ENCODE measurements at regions not wholly inside any gene's neighbourhood (a gene's known extent, or its start where the extent isn't known, plus 50 kb on each side); places are given as distances from the start of the nearest gene placed in this dataset.

GRCh38 chr3:195003893-195004289 lies 267.1 kb downstream of the XXYLT1 start:
- H3K27ac ChIP-seq (ENCODE audit: low read length), result no peak overlapping the region

DNA sequence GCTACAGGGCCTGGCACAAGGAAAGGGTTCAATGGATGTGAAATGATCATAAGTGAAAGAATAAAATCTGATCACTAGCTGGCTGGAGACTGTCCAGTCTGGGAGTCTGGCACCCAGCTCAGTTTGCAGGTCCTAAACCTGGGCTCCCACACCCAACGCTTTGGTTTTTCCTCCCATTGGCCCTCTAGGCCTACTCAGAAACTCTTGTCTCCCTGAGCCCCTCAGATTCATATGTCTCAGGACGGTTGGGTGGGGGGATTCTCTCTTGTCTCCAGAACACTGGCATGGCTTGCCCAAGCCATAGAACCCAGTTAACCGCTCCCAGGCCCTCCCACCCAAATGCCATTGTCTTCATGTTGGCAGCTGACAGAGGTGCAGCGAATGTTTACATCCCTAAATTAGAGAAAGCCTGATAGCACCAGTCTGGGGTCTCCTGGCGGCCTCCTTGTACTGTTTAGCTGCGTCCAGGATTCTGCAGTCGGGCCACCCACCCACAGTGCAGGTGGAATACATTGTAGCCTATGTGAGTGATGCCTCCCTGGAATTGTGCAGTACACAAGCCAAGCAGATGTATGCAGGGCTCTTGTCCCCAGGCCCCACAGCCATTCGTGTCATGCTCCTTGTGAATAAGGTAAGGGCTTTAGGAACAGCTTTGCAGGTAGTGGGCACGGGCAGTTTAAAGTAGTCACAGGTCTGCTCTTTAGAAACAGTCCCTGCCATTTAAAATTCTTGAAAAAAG lies 266.3 kb downstream of the XXYLT1 start:
- H3K9me3 ChIP-seq (ENCODE audit: control insufficient read depth in 2 of 2, low read length in 2 of 2), result no peaks in the 10 kb centered on the region
- no peak overlapping the region for H3K27ac ChIP-seq (ENCODE audit: low read length)
- no peak overlapping the region for H3K4me3 ChIP-seq (ENCODE audit: low read length in 2 of 2)
- H3K36me3 ChIP-seq (ENCODE audit: control insufficient read depth in 2 of 2, insufficient read depth in 2 of 2, low read length in 2 of 2), result no peaks in the 10 kb centered on the region
- H3K9ac ChIP-seq (ENCODE audit: low read length in 2 of 2), result no peak overlapping the region
- peaks cover 0 to 3% of the 10 kb centered on the region in 2 donors for H3K27me3 ChIP-seq (ENCODE audit: control insufficient read depth in 1 of 2, insufficient read depth in 2 of 2, low read length in 2 of 2)
- peaks cover 11% of the 10 kb centered on the region for H3K4me1 ChIP-seq (ENCODE audit: control insufficient read depth, insufficient read depth, low read length)

More at GRCh38 chr3:195003893-195004289, 267.1 kb downstream of the XXYLT1 start:
- peaks cover 0 to 3% of the 10 kb centered on the region in 2 donors for H3K27me3 ChIP-seq (ENCODE audit: control insufficient read depth in 1 of 2, insufficient read depth in 2 of 2, low read length in 2 of 2)
- no peaks in the 10 kb centered on the region for H3K9me3 ChIP-seq (ENCODE audit: control insufficient read depth in 2 of 2, low read length in 2 of 2)
- H3K4me3 ChIP-seq (ENCODE audit: low read length in 2 of 2), result no peak overlapping the region
- no peaks in the 10 kb centered on the region for H3K36me3 ChIP-seq (ENCODE audit: control insufficient read depth in 2 of 2, insufficient read depth in 2 of 2, low read length in 2 of 2)
- H3K9ac ChIP-seq (ENCODE audit: low read length in 2 of 2), result no peak overlapping the region
- peaks cover 11% of the 10 kb centered on the region for H3K4me1 ChIP-seq (ENCODE audit: control insufficient read depth, insufficient read depth, low read length)

GRCh38 chr3:195005251-195005620 lies 265.7 kb downstream of the XXYLT1 start:
- Histone ChIP-seq H3K4me3 (ENCODE audit: low read length in 2 of 2) (no peak overlapping the region), H3K4me1 (ENCODE audit: control insufficient read depth, insufficient read depth, low read length) (peaks cover 11% of the 10 kb centered on the region), H3K9me3 (ENCODE audit: control insufficient read depth in 2 of 2, low read length in 2 of 2) (no peaks in the 10 kb centered on the region), H3K9ac (ENCODE audit: low read length in 2 of 2) (no peak overlapping the region), H3K27me3 (ENCODE audit: control insufficient read depth in 1 of 2, insufficient read depth in 2 of 2, low read length in 2 of 2) (peaks cover 0 to 3% of the 10 kb centered on the region in 2 donors), H3K36me3 (ENCODE audit: control insufficient read depth in 2 of 2, insufficient read depth in 2 of 2, low read length in 2 of 2) (no peaks in the 10 kb centered on the region), H3K27ac (ENCODE audit: low read length) (no peak overlapping the region)

DNA sequence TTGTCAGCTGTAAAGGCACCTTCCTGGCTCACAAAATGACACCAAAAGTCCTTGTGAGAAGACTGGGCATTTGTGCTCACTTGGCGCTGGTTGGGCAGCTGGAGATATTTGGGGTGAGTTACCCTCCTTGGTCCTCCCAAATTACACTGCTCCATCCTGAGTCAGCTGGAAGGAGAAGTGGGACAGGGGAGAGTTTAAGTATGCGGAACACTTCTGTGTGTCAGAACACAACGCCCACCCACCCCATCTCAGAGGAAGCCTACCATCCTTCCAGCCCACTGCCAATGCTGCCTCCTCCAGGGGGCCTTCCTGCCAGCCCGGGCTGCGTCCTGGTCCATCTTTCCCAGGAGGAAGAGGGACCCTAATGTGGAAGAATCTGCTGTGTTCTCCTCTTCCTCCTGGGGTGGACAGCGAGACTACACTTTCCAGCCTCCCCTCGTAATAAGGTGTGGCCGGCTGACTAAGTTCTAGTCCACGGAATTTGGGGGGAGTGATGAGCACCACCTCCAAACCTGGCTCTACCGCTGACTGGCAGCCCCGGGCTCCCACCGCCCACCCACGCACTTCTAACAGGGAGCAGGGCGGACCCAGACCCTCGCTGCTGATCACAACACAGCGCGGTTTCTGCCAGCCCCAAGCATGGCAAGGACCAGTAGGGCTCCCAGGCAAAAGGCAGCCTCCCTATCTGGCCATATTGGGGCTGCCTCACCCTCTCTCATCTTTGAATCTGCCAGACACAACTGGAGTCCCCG lies 265.0 kb downstream of the XXYLT1 start:
- H3K4me1 ChIP-seq (ENCODE audit: control insufficient read depth, insufficient read depth, low read length), result peaks cover 11% of the 10 kb centered on the region
- H3K36me3 ChIP-seq (ENCODE audit: control insufficient read depth in 2 of 2, insufficient read depth in 2 of 2, low read length in 2 of 2), result no peaks in the 10 kb centered on the region
- peaks cover 0 to 3% of the 10 kb centered on the region in 2 donors for H3K27me3 ChIP-seq (ENCODE audit: control insufficient read depth in 1 of 2, insufficient read depth in 2 of 2, low read length in 2 of 2)
- H3K9ac ChIP-seq (ENCODE audit: low read length in 2 of 2), result no peak overlapping the region
- no peak overlapping the region for H3K27ac ChIP-seq (ENCODE audit: low read length)
- no peak overlapping the region for H3K4me3 ChIP-seq (ENCODE audit: low read length in 2 of 2)
- no peaks in the 10 kb centered on the region for H3K9me3 ChIP-seq (ENCODE audit: control insufficient read depth in 2 of 2, low read length in 2 of 2)

- Histone ChIP-seq H3K27me3 (ENCODE audit: control insufficient read depth in 1 of 2, insufficient read depth in 2 of 2, low read length in 2 of 2) (peaks cover 0 to 3% of the 10 kb centered on the region in 2 donors), H3K36me3 (ENCODE audit: control insufficient read depth in 2 of 2, insufficient read depth in 2 of 2, low read length in 2 of 2) (no peaks in the 10 kb centered on the region), H3K9me3 (ENCODE audit: control insufficient read depth in 2 of 2, low read length in 2 of 2) (no peaks in the 10 kb centered on the region), H3K4me3 (ENCODE audit: low read length in 2 of 2) (no peak overlapping the region), H3K4me1 (ENCODE audit: control insufficient read depth, insufficient read depth, low read length) (peaks cover 8% of the 10 kb centered on the region), H3K9ac (ENCODE audit: low read length in 2 of 2) (no peak overlapping the region), H3K27ac (ENCODE audit: low read length) (no peak overlapping the region)
Measured at GRCh38 chr3:195007151-195007550, 263.8 kb downstream of the XXYLT1 start.

DNA sequence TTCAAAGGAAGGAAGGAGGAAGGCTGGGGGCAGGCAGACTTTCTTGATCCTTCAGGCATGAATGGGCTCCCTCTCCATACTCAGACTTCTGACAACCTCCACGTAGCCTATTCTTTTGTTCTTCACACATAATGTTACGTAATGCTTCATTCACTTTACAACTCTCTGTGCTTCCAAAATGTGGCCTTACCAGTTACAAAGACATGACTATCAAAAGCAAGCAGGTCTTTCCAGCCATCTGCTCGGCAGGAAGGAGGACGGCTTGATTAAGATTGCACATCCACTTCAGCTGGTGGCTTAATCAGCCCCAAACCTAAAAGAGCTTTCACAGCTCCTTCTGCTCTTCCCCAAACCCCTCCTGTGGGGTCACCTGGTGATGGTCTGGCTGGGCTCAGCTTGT lies 263.2 kb downstream of the XXYLT1 start:
- H3K27ac ChIP-seq (ENCODE audit: low read length), result no peak overlapping the region
- no peaks in the 10 kb centered on the region for H3K9me3 ChIP-seq (ENCODE audit: control insufficient read depth in 2 of 2, low read length in 2 of 2)
- no peaks in the 10 kb centered on the region for H3K36me3 ChIP-seq (ENCODE audit: control insufficient read depth in 2 of 2, insufficient read depth in 2 of 2, low read length in 2 of 2)
- peaks cover 2% of the 10 kb centered on the region for H3K4me1 ChIP-seq (ENCODE audit: control insufficient read depth, insufficient read depth, low read length)
- H3K4me3 ChIP-seq (ENCODE audit: low read length in 2 of 2), result no peak overlapping the region
- H3K27me3 ChIP-seq (ENCODE audit: control insufficient read depth in 1 of 2, insufficient read depth in 2 of 2, low read length in 2 of 2), result peaks cover 0 to 3% of the 10 kb centered on the region in 2 donors
- no peak overlapping the region for H3K9ac ChIP-seq (ENCODE audit: low read length in 2 of 2)

- H3K27ac ChIP-seq (ENCODE audit: low read length), result no peak overlapping the region
- no peak overlapping the region for H3K9ac ChIP-seq (ENCODE audit: low read length in 2 of 2)
Measured at GRCh38 chr3:195008816-195009215, 262.1 kb downstream of the XXYLT1 start.

GRCh38 chr3:195009616-195010015 lies 261.3 kb downstream of the XXYLT1 start:
- Histone ChIP-seq H3K27me3 (ENCODE audit: control insufficient read depth in 1 of 2, insufficient read depth in 2 of 2, low read length in 2 of 2) (no peaks in the 10 kb centered on the region), H3K9me3 (ENCODE audit: control insufficient read depth in 2 of 2, low read length in 2 of 2) (no peaks in the 10 kb centered on the region)

More at GRCh38 chr3:195008816-195009215, 262.1 kb downstream of the XXYLT1 start:
- Histone ChIP-seq H3K9me3 (ENCODE audit: control insufficient read depth in 2 of 2, low read length in 2 of 2) (no peaks in the 10 kb centered on the region), H3K4me1 (ENCODE audit: control insufficient read depth, insufficient read depth, low read length) (no peaks in the 10 kb centered on the region), H3K4me3 (ENCODE audit: low read length in 2 of 2) (no peak overlapping the region), H3K36me3 (ENCODE audit: control insufficient read depth in 2 of 2, insufficient read depth in 2 of 2, low read length in 2 of 2) (no peaks in the 10 kb centered on the region), H3K27me3 (ENCODE audit: control insufficient read depth in 1 of 2, insufficient read depth in 2 of 2, low read length in 2 of 2) (no peaks in the 10 kb centered on the region)

GRCh38 chr3:195010551-195011100 lies 260.3 kb downstream of the XXYLT1 start:
- H3K9me3 ChIP-seq (ENCODE audit: control insufficient read depth in 2 of 2, low read length in 2 of 2), result no peaks in the 10 kb centered on the region
- no peak overlapping the region for H3K9ac ChIP-seq (ENCODE audit: low read length in 2 of 2)
- no peaks in the 10 kb centered on the region for H3K4me1 ChIP-seq (ENCODE audit: control insufficient read depth, insufficient read depth, low read length)
- no peaks in the 10 kb centered on the region for H3K27me3 ChIP-seq (ENCODE audit: control insufficient read depth in 1 of 2, insufficient read depth in 2 of 2, low read length in 2 of 2)
- no peak overlapping the region for H3K4me3 ChIP-seq (ENCODE audit: low read length in 2 of 2)
- no peaks in the 10 kb centered on the region for H3K36me3 ChIP-seq (ENCODE audit: control insufficient read depth in 2 of 2, insufficient read depth in 2 of 2, low read length in 2 of 2)
- H3K27ac ChIP-seq (ENCODE audit: low read length), result no peak overlapping the region

More at GRCh38 chr3:195009616-195010015, 261.3 kb downstream of the XXYLT1 start:
- Histone ChIP-seq H3K36me3 (ENCODE audit: control insufficient read depth in 2 of 2, insufficient read depth in 2 of 2, low read length in 2 of 2) (no peaks in the 10 kb centered on the region), H3K27ac (ENCODE audit: low read length) (no peak overlapping the region), H3K4me1 (ENCODE audit: control insufficient read depth, insufficient read depth, low read length) (no peaks in the 10 kb centered on the region), H3K4me3 (ENCODE audit: low read length in 2 of 2) (no peak overlapping the region), H3K9ac (ENCODE audit: low read length in 2 of 2) (no peak overlapping the region)

- H3K27me3 ChIP-seq (ENCODE audit: control insufficient read depth in 1 of 2, insufficient read depth in 2 of 2, low read length in 2 of 2), result no peaks in the 10 kb centered on the region
- H3K9ac ChIP-seq (ENCODE audit: low read length in 2 of 2), result no peak overlapping the region
- H3K4me1 ChIP-seq (ENCODE audit: control insufficient read depth, insufficient read depth, low read length), result no peaks in the 10 kb centered on the region
- H3K36me3 ChIP-seq (ENCODE audit: control insufficient read depth in 2 of 2, insufficient read depth in 2 of 2, low read length in 2 of 2), result no peaks in the 10 kb centered on the region
- no peak overlapping the region for H3K27ac ChIP-seq (ENCODE audit: low read length)
- no peaks in the 10 kb centered on the region for H3K9me3 ChIP-seq (ENCODE audit: control insufficient read depth in 2 of 2, low read length in 2 of 2)
- no peak overlapping the region for H3K4me3 ChIP-seq (ENCODE audit: low read length in 2 of 2)
Measured at GRCh38 chr3:195011231-195011834, 259.6 kb downstream of the XXYLT1 start.
